ELR (cell line): ENCODE measurements at regions not wholly inside any gene's neighbourhood (a gene's known extent, or its start where the extent isn't known, plus 50 kb on each side); places are given as distances from the start of the nearest gene placed in this dataset.
A peak's percentile ranks its signal among the peaks of the same experiment; 100 is the strongest.

Source experiments
- DNase-seq: peaks from one replicate; pipeline ENCODE4 v3.0.0-alpha.2; 2015; ENCODE audit warnings: low read depth

- DNase-seq: peak; percentile 59
These were observed 138.6 kb upstream of the SPEF2 start for GRCh38 chr5:35478856-35479682.

GRCh38 chr5:35477911-35478310 is 139.8 kb upstream of the SPEF2 start:
- no peak for DNase-seq

GRCh38 chr5:35477321-35477720 is 140.3 kb upstream of the SPEF2 start:
- DNase-seq: no peak

- no peak for DNase-seq
These were observed 140.9 kb upstream of the SPEF2 start for GRCh38 chr5:35476797-35477196.

GRCh38 chr5:35476036-35476435 is 141.6 kb upstream of the SPEF2 start:
- DNase-seq: no peak

GRCh38 chr5:35473589-35473988 is 144.1 kb upstream of the SPEF2 start:
- no peak for DNase-seq

- peak; percentile 38 for DNase-seq
These were observed 146.8 kb upstream of the SPEF2 start for GRCh38 chr5:35470866-35471265.

- no peak for DNase-seq
These were observed 148.9 kb upstream of the SPEF2 start for GRCh38 chr5:35468811-35469210.

- no peak for DNase-seq
These were observed 150.9 kb upstream of the SPEF2 start for GRCh38 chr5:35466746-35467145.

GRCh38 chr5:35464757-35465156 is 152.9 kb upstream of the SPEF2 start:
- no peak for DNase-seq

GRCh38 chr5:35461530-35461929 is 156.1 kb upstream of the SPEF2 start:
- no peak for DNase-seq

- DNase-seq: no peak
These were observed 158.8 kb upstream of the SPEF2 start for GRCh38 chr5:35458824-35459207.

GRCh38 chr5:35457912-35458823 is 159.5 kb upstream of the SPEF2 start:
- no peak for DNase-seq

- no peak for DNase-seq
These were observed 161.2 kb upstream of the SPEF2 start for GRCh38 chr5:35456506-35456905.

- peak; percentile 10 for DNase-seq
These were observed 163.6 kb upstream of the SPEF2 start for GRCh38 chr5:35454011-35454525.

- no peak for DNase-seq
These were observed 173.7 kb upstream of the SPEF2 start for GRCh38 chr5:35443803-35444595.

- DNase-seq: no peak
These were observed 174.6 kb upstream of the SPEF2 start for GRCh38 chr5:35442885-35443639.

- DNase-seq: no peak
These were observed 177.3 kb upstream of the SPEF2 start for GRCh38 chr5:35440409-35440808.

GRCh38 chr5:35438786-35439185 is 178.9 kb upstream of the SPEF2 start:
- DNase-seq: no peak

- no peak for DNase-seq
These were observed 179.4 kb upstream of the SPEF2 start for GRCh38 chr5:35438288-35438687.

GRCh38 chr5:35436400-35437057 is 181.1 kb upstream of the SPEF2 start:
- peak; percentile 57 for DNase-seq
